ENCODE measurements at regions not wholly inside any gene's neighbourhood (a gene's known extent, or its start where the extent isn't known, plus 50 kb on each side); places are given as distances from the start of the nearest gene placed in this dataset.

DNA sequence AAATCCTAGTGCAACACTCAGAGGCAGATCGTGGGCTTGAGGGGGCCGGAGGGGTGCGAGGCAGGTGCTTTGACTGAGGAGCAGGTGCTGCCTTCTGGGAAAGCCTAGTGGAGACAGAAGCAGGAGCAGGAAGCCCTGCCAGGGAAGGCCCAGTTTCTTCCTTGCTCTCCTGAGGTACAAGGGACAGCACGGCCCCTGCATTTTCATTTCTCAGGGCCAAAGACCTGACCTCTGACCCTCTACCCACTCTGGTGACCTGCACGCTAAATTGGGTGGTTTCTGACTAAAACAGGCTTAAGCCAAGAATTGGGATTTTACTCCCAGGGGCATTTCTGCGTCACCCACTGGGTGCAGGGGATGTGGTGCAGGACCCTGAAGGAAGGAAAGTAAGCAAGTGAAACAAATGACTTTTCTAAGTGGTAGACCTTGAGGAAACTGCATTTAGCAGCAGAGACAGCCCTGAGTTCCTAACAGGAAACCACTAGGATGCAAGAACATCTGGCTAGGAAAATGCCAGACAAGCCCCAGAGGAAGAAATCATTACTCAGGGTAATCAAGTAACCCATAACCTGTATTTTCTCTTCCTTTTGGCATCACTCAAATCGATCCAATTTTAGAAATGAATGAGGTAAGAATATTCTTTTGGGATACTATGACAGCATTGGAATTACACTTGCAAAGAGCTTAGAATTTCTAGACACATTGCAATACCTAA lies 141.7 kb downstream of the CD164 start:
- in situ Hi-C loops (cut with HindIII; ENCODE audit: low pct_unique_long_range_greater_than_20kb, low sequenced_read_pairs): no loop called here

GRCh38 chr6:109239651-109240321 lies 142.5 kb downstream of the CD164 start:
- in situ Hi-C loops (cut with HindIII; ENCODE audit: low pct_unique_long_range_greater_than_20kb, low sequenced_read_pairs): no loop called here

More for the DNA sequence above, 141.7 kb downstream of the CD164 start:
- peak; percentile 6 for DNase-seq (ENCODE audit: low read depth, low spot score)

GRCh38 chr6:109239160-109239559 lies 143.1 kb downstream of the CD164 start:
- in situ Hi-C loops (cut with HindIII; ENCODE audit: low pct_unique_long_range_greater_than_20kb, low sequenced_read_pairs): no loop called here
- DNase-seq (ENCODE audit: low read depth, low spot score): no peak

More at GRCh38 chr6:109239651-109240321, 142.5 kb downstream of the CD164 start:
- peak; percentile 86 for DNase-seq (ENCODE audit: low read depth, low spot score)

DNA sequence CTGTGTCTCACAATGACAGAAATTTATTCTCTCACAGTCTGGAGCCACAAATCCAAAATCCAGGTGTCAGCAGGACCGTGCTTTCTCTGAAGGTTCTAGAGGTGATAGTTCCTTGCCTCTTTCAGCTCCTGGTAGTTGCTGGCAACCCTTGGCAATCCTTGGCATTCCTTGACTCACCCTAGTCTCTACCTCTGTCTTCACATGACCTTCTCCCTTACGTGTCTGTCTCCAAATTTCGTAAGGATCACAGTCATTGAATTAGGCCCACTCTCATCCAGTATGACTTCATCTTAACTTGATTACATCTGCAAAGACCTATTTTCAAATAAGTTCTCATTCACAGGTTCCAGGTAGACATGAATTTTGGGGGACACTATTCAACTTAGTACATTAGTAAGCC lies 143.1 kb downstream of the CEP57L1 start:
- in situ Hi-C loops (cut with HindIII; ENCODE audit: low pct_unique_long_range_greater_than_20kb, low sequenced_read_pairs): no loop called here
- DNase-seq (ENCODE audit: low read depth, low spot score): no peak

DNA sequence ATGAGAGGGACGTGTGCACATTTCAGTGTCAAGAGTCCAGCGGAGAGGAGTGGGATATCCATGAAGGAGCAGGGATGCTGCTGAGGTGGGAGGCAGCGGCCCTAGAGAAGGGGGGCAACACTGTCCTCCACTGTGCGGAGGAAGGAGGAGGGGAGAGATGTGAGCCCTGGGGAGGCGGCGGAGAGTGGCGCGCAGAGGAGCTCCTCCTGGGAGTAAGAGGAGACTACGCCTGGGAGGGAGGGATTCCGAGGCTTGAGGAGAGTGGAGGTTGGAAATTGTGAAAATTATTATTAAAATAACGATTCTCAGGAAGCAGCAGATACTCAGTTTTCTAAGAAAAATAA lies 142.7 kb downstream of the CEP57L1 start:
- in situ Hi-C loops (cut with HindIII; ENCODE audit: low pct_unique_long_range_greater_than_20kb, low sequenced_read_pairs): no loop called here
- no peak for DNase-seq (ENCODE audit: low read depth, low spot score)

DNA sequence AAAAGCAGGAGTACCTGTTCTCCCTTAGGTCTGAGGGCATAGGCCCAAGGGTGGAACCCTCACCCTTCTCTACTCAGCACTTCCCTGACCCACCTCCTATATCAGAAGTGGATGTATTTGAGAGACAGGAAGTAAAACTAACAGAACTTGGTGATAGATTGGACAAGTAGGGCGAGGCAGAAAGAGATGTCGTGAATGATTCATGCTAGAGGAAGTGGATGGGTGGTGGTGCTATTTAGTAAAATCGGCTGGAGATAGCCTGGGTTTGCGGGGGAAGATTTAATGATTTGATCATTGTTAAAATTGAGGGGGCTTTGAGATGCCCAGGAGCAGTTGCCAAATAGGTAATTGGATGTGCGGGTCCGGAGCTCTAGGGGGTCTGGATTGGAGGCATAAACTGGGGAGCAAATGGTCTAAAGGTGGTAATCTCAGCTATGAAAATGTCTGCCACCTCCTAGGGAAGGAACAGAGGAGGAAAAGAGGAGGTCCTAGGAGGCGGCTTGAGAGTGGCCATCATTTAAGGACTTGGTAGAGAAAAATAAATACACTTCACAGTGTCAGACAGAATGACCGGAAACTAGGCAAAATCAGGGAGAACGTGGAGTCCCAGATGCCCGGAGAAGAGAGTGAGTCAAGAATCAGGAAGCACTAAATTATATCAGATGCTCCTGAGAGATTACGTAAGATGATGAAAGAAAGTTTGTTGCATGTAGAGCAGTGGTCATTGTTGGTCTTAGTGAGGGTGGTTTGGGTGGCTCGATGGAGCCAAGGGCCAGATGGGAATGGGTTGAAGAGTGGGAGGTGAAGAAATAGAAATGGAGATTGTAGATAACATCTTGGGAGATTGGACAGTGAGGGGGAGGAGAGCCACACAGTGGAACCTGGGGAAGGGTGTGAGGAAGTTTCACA lies 142.0 kb downstream of the CEP57L1 start:
- in situ Hi-C loops (cut with HindIII; ENCODE audit: low pct_unique_long_range_greater_than_20kb, low sequenced_read_pairs): no loop called here
- DNase-seq (ENCODE audit: low read depth, low spot score): no peak

DNA sequence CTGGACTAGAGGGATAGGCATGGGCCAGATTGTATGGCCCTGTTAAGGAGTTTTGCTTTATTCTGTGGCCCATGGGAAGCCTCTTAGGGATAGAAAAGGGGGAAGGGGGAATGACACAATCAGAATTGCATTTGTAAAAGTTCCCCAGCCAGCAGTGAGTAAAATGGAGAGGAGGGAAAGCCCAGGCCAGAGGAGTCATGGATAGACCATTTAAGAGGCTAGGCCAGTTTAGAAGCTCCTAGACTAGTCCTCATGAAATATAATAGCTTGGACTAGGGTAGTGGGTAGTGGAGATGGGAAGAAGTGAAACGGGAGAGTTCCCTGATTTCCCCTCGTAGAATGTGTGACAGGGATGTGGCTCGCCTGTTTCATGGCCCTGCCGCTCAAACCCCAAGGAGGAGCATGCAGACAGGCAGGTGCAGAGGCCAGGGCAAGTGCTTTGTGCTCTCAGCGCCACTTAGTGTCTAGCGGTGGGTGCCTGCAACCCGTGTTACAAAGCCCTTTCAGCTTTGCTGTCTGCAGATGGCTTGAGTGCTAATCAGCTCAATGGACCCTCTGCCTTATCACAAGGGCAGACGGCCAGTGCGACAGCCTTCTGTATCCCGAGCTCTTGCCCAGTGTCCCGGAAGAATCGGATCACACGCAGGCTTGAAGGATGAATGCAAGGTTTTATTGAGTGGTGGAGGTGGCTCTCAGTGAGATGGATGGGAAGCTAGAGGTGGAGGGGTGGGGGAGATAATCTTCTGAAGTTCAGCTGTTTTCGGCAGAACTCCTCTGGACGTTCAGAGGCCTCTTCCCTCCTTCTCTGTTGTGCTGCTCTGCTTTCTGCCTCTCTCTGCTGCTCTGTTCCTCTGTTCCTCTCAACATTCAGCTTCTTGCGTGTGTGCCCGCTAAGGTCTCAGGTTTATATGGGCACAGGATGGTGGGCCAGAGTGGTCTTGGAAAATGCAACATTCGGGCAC lies 141.1 kb downstream of the CEP57L1 start:
- in situ Hi-C loops (cut with HindIII; ENCODE audit: low pct_unique_long_range_greater_than_20kb, low sequenced_read_pairs): no loop called here
- DNase-seq (ENCODE audit: low read depth, low spot score): peak; percentile 28

- in situ Hi-C loops (cut with HindIII; ENCODE audit: low pct_unique_long_range_greater_than_20kb, low sequenced_read_pairs): no loop called here
- no peak for DNase-seq (ENCODE audit: low read depth, low spot score)
Measured at GRCh38 chr6:109235481-109236038, 140.3 kb downstream of the CEP57L1 start.

GRCh38 chr6:109230453-109230852 lies 135.1 kb downstream of the CEP57L1 start:
- DNase-seq (ENCODE audit: low read depth, low spot score): no peak
- in situ Hi-C loops (cut with HindIII; ENCODE audit: low pct_unique_long_range_greater_than_20kb, low sequenced_read_pairs): no loop called here

- in situ Hi-C loops (cut with HindIII; ENCODE audit: low pct_unique_long_range_greater_than_20kb, low sequenced_read_pairs): no loop called here
Measured at GRCh38 chr6:109229536-109229935, 134.2 kb downstream of the CEP57L1 start.

DNA sequence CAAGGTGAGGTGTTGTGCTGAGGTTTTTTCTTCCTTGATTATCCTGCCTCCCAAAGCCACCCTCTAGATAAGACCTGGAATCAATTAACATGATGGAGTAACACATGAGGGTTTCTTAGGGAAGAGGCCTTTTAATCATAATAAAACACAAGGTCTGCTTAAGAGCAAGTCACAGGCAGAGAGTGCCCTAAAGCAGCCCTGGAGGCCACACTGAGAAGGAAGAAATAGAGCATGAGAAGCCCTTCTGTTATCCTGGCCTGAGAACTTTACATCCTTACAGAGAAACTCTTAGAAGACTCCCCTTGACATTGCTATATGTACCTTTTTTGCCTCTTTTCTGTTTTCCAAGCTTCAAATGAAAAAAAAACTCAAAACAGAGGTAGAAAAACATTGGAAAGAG lies 132.3 kb downstream of the CEP57L1 start:
- DNase-seq (ENCODE audit: low read depth, low spot score): no peak
- in situ Hi-C loops (cut with HindIII; ENCODE audit: low pct_unique_long_range_greater_than_20kb, low sequenced_read_pairs): no loop called here

More at GRCh38 chr6:109229536-109229935, 134.2 kb downstream of the CEP57L1 start:
- no peak for DNase-seq (ENCODE audit: low read depth, low spot score)

GRCh38 chr6:109226353-109226752 lies 131.0 kb downstream of the CEP57L1 start:
- no peak for DNase-seq (ENCODE audit: low read depth, low spot score)
- in situ Hi-C loops (cut with HindIII; ENCODE audit: low pct_unique_long_range_greater_than_20kb, low sequenced_read_pairs): no loop called here

- no peak for DNase-seq (ENCODE audit: low read depth, low spot score)
- in situ Hi-C loops (cut with HindIII; ENCODE audit: low pct_unique_long_range_greater_than_20kb, low sequenced_read_pairs): no loop called here
Measured at GRCh38 chr6:109225946-109226345, 130.6 kb downstream of the CEP57L1 start.

DNA sequence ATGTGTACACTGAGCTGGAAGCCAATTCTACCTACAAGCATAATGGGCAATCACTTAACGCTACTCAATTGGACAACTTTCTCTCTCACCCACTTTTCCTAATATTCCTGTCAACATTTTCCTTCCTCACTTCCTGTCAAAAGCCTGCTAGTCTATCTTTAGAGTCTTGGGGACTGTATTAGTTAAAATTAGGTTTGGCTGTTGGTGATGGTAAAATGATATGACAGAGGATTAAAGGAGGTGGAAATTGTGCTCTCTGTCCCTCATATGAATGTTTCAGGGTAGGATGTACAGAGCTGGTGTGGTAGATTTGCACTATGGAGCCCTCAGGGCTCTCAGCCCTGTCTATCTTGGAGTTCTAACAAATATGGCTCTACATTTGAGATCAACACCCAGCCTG lies 129.7 kb downstream of the CEP57L1 start:
- DNase-seq (ENCODE audit: low read depth, low spot score): no peak
- in situ Hi-C loops (cut with HindIII; ENCODE audit: low pct_unique_long_range_greater_than_20kb, low sequenced_read_pairs): no loop called here

DNA sequence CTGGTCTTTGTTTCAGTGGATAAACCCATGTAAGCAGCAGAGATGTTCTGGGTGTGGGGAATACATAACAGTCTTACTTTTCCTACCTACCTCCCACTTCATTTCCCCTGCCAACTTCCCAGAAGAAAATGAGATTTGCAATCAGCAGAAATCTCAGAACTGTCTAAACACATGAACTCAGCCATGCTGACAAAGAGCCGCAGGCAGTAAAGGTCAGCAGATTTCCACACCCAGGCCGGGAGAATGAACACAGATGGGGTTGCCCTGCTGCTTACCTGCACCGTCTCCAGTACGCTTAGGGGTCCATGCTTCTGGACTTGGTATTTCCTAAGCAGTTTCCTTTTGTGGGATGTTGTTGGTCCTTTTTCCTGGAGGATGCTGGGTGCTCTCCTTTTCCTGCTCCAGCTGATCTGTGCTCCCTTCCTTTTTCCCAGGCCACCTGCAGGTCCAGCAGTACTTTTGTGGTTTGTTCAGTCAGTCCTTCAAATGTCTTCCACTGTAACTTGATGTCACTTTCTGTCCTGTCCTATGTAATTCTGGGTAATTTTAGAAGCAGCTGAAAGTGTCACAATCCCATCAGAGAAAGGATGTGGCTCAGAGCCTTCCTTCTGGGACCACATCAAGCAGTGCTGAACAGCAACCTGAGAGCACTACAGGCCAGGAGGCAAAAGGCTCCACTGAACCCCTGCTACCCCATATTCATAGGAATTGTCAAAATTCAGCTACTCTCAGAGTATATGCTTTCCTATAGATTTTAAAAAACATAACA lies 129.0 kb downstream of the CEP57L1 start:
- DNase-seq (ENCODE audit: low read depth, low spot score): no peak
- in situ Hi-C loops (cut with HindIII; ENCODE audit: low pct_unique_long_range_greater_than_20kb, low sequenced_read_pairs): no loop called here

GRCh38 chr6:109222848-109223247 lies 127.5 kb downstream of the CEP57L1 start:
- no peak for DNase-seq (ENCODE audit: low read depth, low spot score)
- in situ Hi-C loops (cut with HindIII; ENCODE audit: low pct_unique_long_range_greater_than_20kb, low sequenced_read_pairs): no loop called here
